BLaER1 (cell line): ENCODE measurements at regions not wholly inside any gene's neighbourhood (a gene's known extent, or its start where the extent isn't known, plus 50 kb on each side); places are given as distances from the start of the nearest gene placed in this dataset.

ENCODE experiments used
- H3K27ac ChIP-seq: shearing (Covaris generic); formaldehyde crosslinking; 2 replicates; pipeline ENCODE4 v1.8.1; 2022
- H3K27me3 ChIP-seq: shearing (Covaris generic); formaldehyde crosslinking; 2 replicates; pipeline ENCODE4 v1.8.1; 2022
- H3K36me3 ChIP-seq: shearing (Covaris generic); formaldehyde crosslinking; 2 replicates; pipeline ENCODE4 v1.8.1; 2022
- H3K4me1 ChIP-seq: shearing (Covaris generic); formaldehyde crosslinking; 2 replicates; pipeline ENCODE4 v1.8.1; 2022
- H3K4me2 ChIP-seq: shearing (Covaris generic); formaldehyde crosslinking; 2 replicates; pipeline ENCODE4 v1.8.1; 2022
- H3K4me3 ChIP-seq: shearing (Covaris generic); formaldehyde crosslinking; 2 replicates; pipeline ENCODE4 v1.8.1; 2022
- H3K9ac ChIP-seq: shearing (Covaris generic); formaldehyde crosslinking; 2 replicates; pipeline ENCODE4 v1.8.1; 2022
- H3K9me3 ChIP-seq: shearing (Covaris generic); formaldehyde crosslinking; 2 replicates; pipeline ENCODE4 v1.8.1; 2022
- H4K20me1 ChIP-seq: shearing (Covaris generic); formaldehyde crosslinking; 2 replicates; pipeline ENCODE4 v1.8.1; 2022
- Cebpa-rat ChIP-seq: shearing (Covaris generic); IDR thresholded peaks from 2 replicates; pipeline ENCODE4 v1.8.1; 2022

GRCh38 chr5:99686538-99686937 lies 757.7 kb upstream of the CHD1 start:
- Histone ChIP-seq H3K4me3 (no peak overlapping the region), H3K9ac (no peak overlapping the region), H3K9me3 (no peaks in the 10 kb centered on the region), H3K27ac (no peak overlapping the region), H3K4me1 (no peaks in the 10 kb centered on the region), H3K27me3 (no peaks in the 10 kb centered on the region), H4K20me1 (no peaks in the 10 kb centered on the region), H3K4me2 (no peak overlapping the region), H3K36me3 (no peaks in the 10 kb centered on the region)
- TF ChIP-seq Cebpa-rat, result no peak

GRCh38 chr5:99675974-99676373 lies 747.2 kb upstream of the CHD1 start:
- Histone ChIP-seq H3K27me3 (no peaks in the 10 kb centered on the region), H3K4me2 (no peak overlapping the region), H3K4me1 (no peaks in the 10 kb centered on the region), H3K9ac (no peak overlapping the region), H3K27ac (no peak overlapping the region), H3K9me3 (no peaks in the 10 kb centered on the region), H4K20me1 (no peaks in the 10 kb centered on the region), H3K36me3 (no peaks in the 10 kb centered on the region), H3K4me3 (no peak overlapping the region)
- no peak for TF ChIP-seq Cebpa-rat

- H4K20me1 ChIP-seq, result no peaks in the 10 kb centered on the region
- H3K36me3 ChIP-seq, result no peaks in the 10 kb centered on the region
- no peak overlapping the region for H3K27ac ChIP-seq
- no peaks in the 10 kb centered on the region for H3K4me1 ChIP-seq
- H3K9me3 ChIP-seq, result no peaks in the 10 kb centered on the region
- TF ChIP-seq Cebpa-rat, result no peak
- H3K9ac ChIP-seq, result no peak overlapping the region
- H3K4me3 ChIP-seq, result no peak overlapping the region
- no peaks in the 10 kb centered on the region for H3K27me3 ChIP-seq
- no peak overlapping the region for H3K4me2 ChIP-seq
These were observed 745.3 kb upstream of the CHD1 start for GRCh38 chr5:99674101-99674500.

- no peaks in the 10 kb centered on the region for H3K4me1 ChIP-seq
- H3K4me2 ChIP-seq, result no peak overlapping the region
- H3K9me3 ChIP-seq, result no peaks in the 10 kb centered on the region
- H3K9ac ChIP-seq, result no peak overlapping the region
- H3K36me3 ChIP-seq, result no peaks in the 10 kb centered on the region
- no peak overlapping the region for H3K27ac ChIP-seq
- no peak overlapping the region for H3K4me3 ChIP-seq
- no peak for TF ChIP-seq Cebpa-rat
- H3K27me3 ChIP-seq, result no peaks in the 10 kb centered on the region
- no peaks in the 10 kb centered on the region for H4K20me1 ChIP-seq
These were observed 736.2 kb upstream of the CHD1 start for GRCh38 chr5:99664972-99665371.

GRCh38 chr5:99651298-99651697 lies 722.5 kb upstream of the CHD1 start:
- Histone ChIP-seq H4K20me1 (no peaks in the 10 kb centered on the region), H3K4me2 (no peak overlapping the region), H3K4me1 (no peaks in the 10 kb centered on the region), H3K9me3 (no peaks in the 10 kb centered on the region), H3K4me3 (no peak overlapping the region), H3K27ac (no peak overlapping the region), H3K9ac (no peak overlapping the region), H3K27me3 (no peaks in the 10 kb centered on the region), H3K36me3 (no peaks in the 10 kb centered on the region)
- no peak for TF ChIP-seq Cebpa-rat

- no peak overlapping the region for H3K27ac ChIP-seq
- no peaks in the 10 kb centered on the region for H4K20me1 ChIP-seq
- no peaks in the 10 kb centered on the region for H3K27me3 ChIP-seq
- H3K9ac ChIP-seq, result no peak overlapping the region
- H3K4me3 ChIP-seq, result no peak overlapping the region
- H3K4me1 ChIP-seq, result no peaks in the 10 kb centered on the region
- no peaks in the 10 kb centered on the region for H3K9me3 ChIP-seq
- H3K36me3 ChIP-seq, result no peaks in the 10 kb centered on the region
- H3K4me2 ChIP-seq, result no peak overlapping the region
- TF ChIP-seq Cebpa-rat, result no peak
These were observed 717.3 kb upstream of the CHD1 start for GRCh38 chr5:99646011-99646647.

- no peak overlapping the region for H3K4me2 ChIP-seq
- no peak overlapping the region for H3K4me3 ChIP-seq
- no peak overlapping the region for H3K9ac ChIP-seq
- H3K27ac ChIP-seq, result no peak overlapping the region
- no peaks in the 10 kb centered on the region for H4K20me1 ChIP-seq
- H3K27me3 ChIP-seq, result no peaks in the 10 kb centered on the region
- no peaks in the 10 kb centered on the region for H3K36me3 ChIP-seq
- no peaks in the 10 kb centered on the region for H3K4me1 ChIP-seq
- H3K9me3 ChIP-seq, result no peaks in the 10 kb centered on the region
- no peak for TF ChIP-seq Cebpa-rat
These were observed 716.0 kb upstream of the CHD1 start for GRCh38 chr5:99644822-99645221.

GRCh38 chr5:99640646-99641045 lies 711.8 kb upstream of the CHD1 start:
- no peak for TF ChIP-seq Cebpa-rat
- Histone ChIP-seq H3K27ac (no peak overlapping the region), H3K9ac (no peak overlapping the region), H3K4me1 (no peaks in the 10 kb centered on the region), H3K27me3 (no peaks in the 10 kb centered on the region), H4K20me1 (no peaks in the 10 kb centered on the region), H3K36me3 (no peaks in the 10 kb centered on the region), H3K4me3 (no peak overlapping the region), H3K9me3 (no peaks in the 10 kb centered on the region), H3K4me2 (no peak overlapping the region)

GRCh38 chr5:99639905-99640304 lies 711.1 kb upstream of the CHD1 start:
- no peaks in the 10 kb centered on the region for H3K27me3 ChIP-seq
- no peaks in the 10 kb centered on the region for H3K4me1 ChIP-seq
- no peak overlapping the region for H3K9ac ChIP-seq
- no peak overlapping the region for H3K4me2 ChIP-seq
- no peak overlapping the region for H3K4me3 ChIP-seq
- no peak overlapping the region for H3K27ac ChIP-seq
- H3K9me3 ChIP-seq, result no peaks in the 10 kb centered on the region
- H3K36me3 ChIP-seq, result no peaks in the 10 kb centered on the region
- no peaks in the 10 kb centered on the region for H4K20me1 ChIP-seq
- no peak for TF ChIP-seq Cebpa-rat

GRCh38 chr5:99636663-99637062 lies 707.9 kb upstream of the CHD1 start:
- Histone ChIP-seq H3K9me3 (no peaks in the 10 kb centered on the region), H3K9ac (no peak overlapping the region), H4K20me1 (no peaks in the 10 kb centered on the region), H3K4me2 (no peak overlapping the region), H3K27ac (no peak overlapping the region), H3K36me3 (no peaks in the 10 kb centered on the region), H3K4me3 (no peak overlapping the region), H3K27me3 (no peaks in the 10 kb centered on the region), H3K4me1 (no peaks in the 10 kb centered on the region)
- TF ChIP-seq Cebpa-rat, result no peak
